ENCODE measurements at regions not wholly inside any gene's neighbourhood (a gene's known extent, or its start where the extent isn't known, plus 50 kb on each side); places are given as distances from the start of the nearest gene placed in this dataset.
"Not testable (repeated sequence)": the region's sequence is repeated elsewhere in the genome, so short reads cannot be mapped to it uniquely, and the experiment has no call there.

GRCh38 chr14:83294941-83295340, 1761.3 kb upstream of the SEL1L start:
- POLR2A ChIA-PET = no interaction called here

DNA sequence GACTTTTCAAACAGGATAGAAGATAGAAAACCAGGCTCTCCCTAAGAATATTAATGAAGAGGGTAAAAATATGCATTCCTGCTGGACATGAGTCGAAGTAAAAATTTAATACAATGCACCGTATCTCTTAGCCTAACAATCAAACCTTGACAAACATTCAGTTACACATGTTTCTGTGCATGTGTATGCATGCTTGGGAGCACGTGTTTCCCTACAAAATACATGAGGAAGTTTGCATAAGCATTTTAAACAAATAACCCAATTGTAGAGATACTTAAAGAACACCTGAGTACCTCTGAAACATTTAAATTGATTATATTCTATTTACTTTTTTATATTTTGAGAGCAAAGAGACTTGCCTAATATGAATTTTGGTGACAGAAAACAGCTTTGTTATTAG, 1763.7 kb upstream of the SEL1L start:
- no peak overlapping the region for H3K4me3 ChIP-seq (ENCODE audit: low read depth, low read length)
- POLR2A ChIA-PET = no interaction called here
- H3K27ac ChIP-seq (ENCODE audit: extremely low read depth, low read depth, low read length) = no peak overlapping the region
- CTCF ChIA-PET = no interaction called here
- TF ChIP-seq ZNF214 (tag by site-specific recombination; IDR thresholded peaks at IDR 0.05; ENCODE audit: borderline replicate concordance) = no peak
- no peak for TF ChIP-seq ZNF626 (tag by site-specific recombination; IDR thresholded peaks at IDR 0.05)
- TF ChIP-seq, protein P1, sequence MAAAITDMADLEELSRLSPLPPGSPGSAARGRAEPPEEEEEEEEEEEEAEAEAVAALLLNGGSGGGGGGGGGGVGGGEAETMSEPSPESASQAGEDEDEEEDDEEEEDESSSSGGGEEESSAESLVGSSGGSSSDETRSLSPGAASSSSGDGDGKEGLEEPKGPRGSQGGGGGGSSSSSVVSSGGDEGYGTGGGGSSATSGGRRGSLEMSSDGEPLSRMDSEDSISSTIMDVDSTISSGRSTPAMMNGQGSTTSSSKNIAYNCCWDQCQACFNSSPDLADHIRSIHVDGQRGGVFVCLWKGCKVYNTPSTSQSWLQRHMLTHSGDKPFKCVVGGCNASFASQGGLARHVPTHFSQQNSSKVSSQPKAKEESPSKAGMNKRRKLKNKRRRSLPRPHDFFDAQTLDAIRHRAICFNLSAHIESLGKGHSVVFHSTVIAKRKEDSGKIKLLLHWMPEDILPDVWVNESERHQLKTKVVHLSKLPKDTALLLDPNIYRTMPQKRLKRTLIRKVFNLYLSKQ (tag by site-specific recombination; IDR thresholded peaks at IDR 0.05; ENCODE audit: borderline replicate concordance) = no peak
- TF ChIP-seq ZNF311 (tag by site-specific recombination; IDR thresholded peaks at IDR 0.05; ENCODE audit: borderline replicate concordance) = no peak
- TF ChIP-seq ZNF596 (tag by site-specific recombination; IDR thresholded peaks at IDR 0.05) = no peak
- no peak for TF ChIP-seq ZNF335 (tag by site-specific recombination; conservative IDR thresholded peaks at IDR 0.05)
- no peak for TF ChIP-seq ZNF132 (tag by site-specific recombination; IDR thresholded peaks at IDR 0.05; ENCODE audit: borderline replicate concordance)
- no peak for TF ChIP-seq KLF8 (tag by site-specific recombination; IDR thresholded peaks at IDR 0.05)
- TF ChIP-seq ZNF341 (tag by site-specific recombination; IDR thresholded peaks at IDR 0.05; ENCODE audit: low read depth) = no peak
- H3K9me3 ChIP-seq (ENCODE audit: control insufficient read depth, insufficient read depth, low read depth, low read length) = no peaks in the 10 kb centered on the region
- no peaks in the 10 kb centered on the region for H3K4me1 ChIP-seq (ENCODE audit: control insufficient read depth, insufficient read depth, low read length)
- no peaks in the 10 kb centered on the region for H3K36me3 ChIP-seq (ENCODE audit: control insufficient read depth in 2 of 2, insufficient read depth in 1 of 2, low read length in 2 of 2)

More at GRCh38 chr14:83294941-83295340, 1761.3 kb upstream of the SEL1L start:
- CTCF ChIA-PET = interaction anchor here (0.6 to 0.7 kb wide), 2 partner anchors 21 to 31 kb away, joined by 3 read pairs; no protein-coding TSS in a partner anchor
- H3K4me3 ChIP-seq (ENCODE audit: low read depth, low read length) = no peak overlapping the region
- no peaks in the 10 kb centered on the region for H3K36me3 ChIP-seq (ENCODE audit: control insufficient read depth in 2 of 2, insufficient read depth in 1 of 2, low read length in 2 of 2)
- TF ChIP-seq ZBTB8A (tag by site-specific recombination; IDR thresholded peaks at IDR 0.05) = no peak
- TF ChIP-seq ZEB2 (tag by site-specific recombination; IDR thresholded peaks at IDR 0.05) = no peak
- no peak for TF ChIP-seq ZBTB1 (tag by site-specific recombination; IDR thresholded peaks at IDR 0.05)
- TF ChIP-seq GLIS2 (tag by site-specific recombination; IDR thresholded peaks at IDR 0.05) = no peak
- TF ChIP-seq ZSCAN16 (tag by site-specific recombination; IDR thresholded peaks at IDR 0.05) = no peak
- no peak for TF ChIP-seq ZBTB17 (tag by site-specific recombination; IDR thresholded peaks at IDR 0.05)
- TF ChIP-seq ZNF221 (tag by site-specific recombination; IDR thresholded peaks at IDR 0.05; ENCODE audit: borderline replicate concordance) = no peak
- TF ChIP-seq ZBTB6 (tag by site-specific recombination; IDR thresholded peaks at IDR 0.05) = no peak
- no peak for TF ChIP-seq SCRT1 (tag by site-specific recombination; IDR thresholded peaks at IDR 0.05; ENCODE audit: borderline replicate concordance)
- no peak for TF ChIP-seq ZNF169 (tag by site-specific recombination; IDR thresholded peaks at IDR 0.05)
- TF ChIP-seq SP3 (tag by site-specific recombination; IDR thresholded peaks at IDR 0.05) = no peak
- no peak for TF ChIP-seq ZNF624 (tag by site-specific recombination; IDR thresholded peaks at IDR 0.05)
- no peak for TF ChIP-seq IKZF3 (tag by site-specific recombination; IDR thresholded peaks at IDR 0.05)
- TF ChIP-seq ZFP3 (tag by site-specific recombination; IDR thresholded peaks at IDR 0.05; ENCODE audit: low read depth) = no peak
- no peak for TF ChIP-seq ZNF174 (tag by site-specific recombination; IDR thresholded peaks at IDR 0.05)
- TF ChIP-seq ZNF626 (tag by site-specific recombination; IDR thresholded peaks at IDR 0.05) = no peak
- no peak for TF ChIP-seq ZNF335 (tag by site-specific recombination; conservative IDR thresholded peaks at IDR 0.05)
- TF ChIP-seq SALL2 (tag by site-specific recombination; IDR thresholded peaks at IDR 0.05; ENCODE audit: borderline replicate concordance) = no peak
- TF ChIP-seq ZNF266 (tag by site-specific recombination; IDR thresholded peaks at IDR 0.05; ENCODE audit: low read depth) = no peak
- H3K27ac ChIP-seq (ENCODE audit: extremely low read depth, low read depth, low read length) = no peak overlapping the region
- H3K9me3 ChIP-seq (ENCODE audit: control insufficient read depth, insufficient read depth, low read depth, low read length) = no peaks in the 10 kb centered on the region
- H3K4me1 ChIP-seq (ENCODE audit: control insufficient read depth, insufficient read depth, low read length) = no peaks in the 10 kb centered on the region

- CTCF ChIA-PET; H3K4me1 ChIP-seq (ENCODE audit: control insufficient read depth, insufficient read depth, low read length); H3K27ac ChIP-seq (ENCODE audit: extremely low read depth, low read depth, low read length); H3K36me3 ChIP-seq (ENCODE audit: control insufficient read depth in 2 of 2, insufficient read depth in 1 of 2, low read length in 2 of 2); H3K9me3 ChIP-seq (ENCODE audit: control insufficient read depth, insufficient read depth, low read depth, low read length); H3K4me3 ChIP-seq (ENCODE audit: low read depth, low read length); POLR2A ChIA-PET: not testable (repeated sequence)
These were observed 1764.4 kb upstream of the SEL1L start for GRCh38 chr14:83298016-83298415.
